GM23248 (cell line): ENCODE measurements at regions not wholly inside any gene's neighbourhood (a gene's known extent, or its start where the extent isn't known, plus 50 kb on each side); places are given as distances from the start of the nearest gene placed in this dataset.

ENCODE experiments used
- DNase-seq: peaks from one replicate; pipeline ENCODE4 v3.0.0-alpha.2; 2015
- H2AFZ ChIP-seq: fragments of 200-600 bp; sonication (generic); 2 replicates; pipeline ENCODE4 v1.6.1; 2016; ENCODE audit warnings: antibody characterized with exemption
- H3F3A ChIP-seq: fragments of 200-600 bp; sonication (generic); 2 replicates; pipeline ENCODE4 v1.6.1; 2016; ENCODE audit warnings: mild to moderate bottlenecking, antibody characterized with exemption, mixed run types; ENCODE audit not compliant: insufficient read depth
- H3K27ac ChIP-seq: fragments of 200-600 bp; sonication (generic); 2 replicates; pipeline ENCODE4 v1.5.1; 2016; ENCODE audit warnings: mild to moderate bottlenecking
- H3K27me3 ChIP-seq: fragments of 200-600 bp; sonication (generic); replicated peaks from 2 replicates; pipeline ENCODE4 v1.6.1; 2016; ENCODE audit warnings: mild to moderate bottlenecking; ENCODE audit not compliant: insufficient read depth
- H3K36me3 ChIP-seq: fragments of 200-600 bp; sonication (generic); 2 replicates; pipeline ENCODE4 v1.6.1; 2016; ENCODE audit warnings: low read depth, mild to moderate bottlenecking
- H3K4me1 ChIP-seq: fragments of 200-600 bp; sonication (generic); 2 replicates; pipeline ENCODE4 v1.6.1; 2016; ENCODE audit warnings: mild to moderate bottlenecking; ENCODE audit not compliant: insufficient read depth
- H3K4me2 ChIP-seq: fragments of 200-600 bp; sonication (generic); one replicate; pipeline ENCODE4 v1.6.1; 2016; ENCODE audit warnings: mild to moderate bottlenecking; ENCODE audit not compliant: unreplicated experiment
- H3K4me3 ChIP-seq: fragments of 200-600 bp; sonication (generic); 2 replicates; pipeline ENCODE4 v1.5.1; 2016; ENCODE audit warnings: mild to moderate bottlenecking
- H3K79me2 ChIP-seq: fragments of 200-600 bp; sonication (generic); 2 replicates; pipeline ENCODE4 v1.6.1; 2016; ENCODE audit warnings: mild to moderate bottlenecking; ENCODE audit not compliant: insufficient read depth
- H3K9ac ChIP-seq: fragments of 200-600 bp; sonication (generic); 2 replicates; pipeline ENCODE4 v1.6.1; 2016; ENCODE audit warnings: mild to moderate bottlenecking
- H3K9me2 ChIP-seq: fragments of 200-600 bp; sonication (generic); 2 replicates; pipeline ENCODE4 v1.6.1; 2016; ENCODE audit warnings: mixed run types, mild to moderate bottlenecking, moderate library complexity; ENCODE audit not compliant: insufficient read depth
- H3K9me3 ChIP-seq: fragments of 200-600 bp; sonication (generic); one replicate; pipeline ENCODE4 v1.6.1; 2017; ENCODE audit warnings: low read depth
- H4K20me1 ChIP-seq: fragments of 200-600 bp; sonication (generic); 2 replicates; pipeline ENCODE4 v1.6.0; 2016; ENCODE audit not compliant: insufficient read depth
- EZH2 ChIP-seq: fragments of 200-600 bp; sonication (generic); IDR thresholded peaks from 2 replicates; pipeline ENCODE4 v1.6.1; 2018; ENCODE audit warnings: antibody characterized with exemption, mild to moderate bottlenecking; ENCODE audit not compliant: insufficient read depth, poor library complexity, severe bottlenecking
- EZH2phosphoT487 ChIP-seq: fragments of 200-600 bp; sonication (generic); IDR thresholded peaks from 2 replicates; pipeline ENCODE4 v1.6.1; 2018; ENCODE audit warnings: antibody characterized with exemption, moderate library complexity, mild to moderate bottlenecking, low read depth; ENCODE audit not compliant: insufficient read depth
- WGBS, 2 experiments: methylation state at CpG; one replicate each; pipeline ENCODE4 v1.1.6; 2015 to 2017; ENCODE audit warnings: low lambda C conversion rate in 2 of 2, low coverage in 1 of 2; ENCODE audit errors: missing lambda C conversion rate in 2 of 2; 5-methylcytosine and 5-hydroxymethylcytosine counted together
- in situ Hi-C: fragments of 300-500 bp; cut with MboI; formaldehyde crosslinking; loops from 2 replicates; pipeline ENCODE4 v1.15.0; 2020

DNA sequence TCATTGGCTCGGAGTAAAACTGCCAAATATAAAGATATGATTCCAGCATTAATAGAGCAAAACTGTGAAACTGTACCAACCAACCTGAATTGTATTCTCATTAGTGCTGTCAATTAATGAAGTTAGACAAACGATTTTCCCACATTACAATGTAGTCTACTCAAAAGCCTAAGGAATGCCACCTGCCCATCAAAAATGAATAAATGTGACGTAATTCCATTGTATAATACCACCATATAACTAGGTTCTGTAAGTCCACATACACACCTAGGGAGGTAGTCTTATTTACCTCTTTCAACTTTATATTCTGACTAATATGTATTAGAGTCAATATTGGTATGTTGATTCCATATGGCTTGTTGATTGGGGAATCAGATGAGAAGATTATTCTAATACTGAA is 76.2 kb downstream of the FAM76B start:
- Histone ChIP-seq H3K9ac (no peak overlapping the region), H3K36me3 (no peaks in the 10 kb centered on the region), H2AFZ (no peak overlapping the region), H3K4me1 (peaks cover 20% of the 10 kb centered on the region), H3K27ac (no peak overlapping the region), H3K27me3 (no peaks in the 10 kb centered on the region), H3K9me2 (no peaks in the 10 kb centered on the region), H3K4me2 (no peak overlapping the region), H3K9me3 (no peaks in the 10 kb centered on the region), H3F3A (peaks cover 23% of the 10 kb centered on the region; the same call in 1 of the 2 replicates), H3K4me3 (no peak overlapping the region), H4K20me1 (no peaks in the 10 kb centered on the region), H3K79me2 (no peaks in the 10 kb centered on the region)
- 75 to 76% methylated on average over 3 of the region's 3 CpGs for WGBS, 2 experiments
- in situ Hi-C loops, result no loop called here
- no peak for TF ChIP-seq EZH2
- no peak for DNase-seq

DNA sequence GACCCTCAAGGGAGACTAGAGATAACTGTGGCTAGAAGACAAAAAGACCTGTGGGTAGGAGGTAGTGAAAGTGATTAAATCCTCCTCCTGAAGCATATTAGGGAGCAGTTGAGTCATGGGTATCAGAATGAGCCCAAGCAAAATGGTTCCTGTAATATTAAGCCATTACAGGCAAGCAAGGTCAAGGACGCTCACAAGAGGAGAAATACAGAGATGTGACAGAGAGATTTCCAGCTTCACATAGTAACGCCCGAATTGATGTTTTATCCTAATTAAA is 77.7 kb downstream of the FAM76B start:
- Histone ChIP-seq H3K36me3 (no peaks in the 10 kb centered on the region), H2AFZ (no peak overlapping the region), H3K9me2 (no peaks in the 10 kb centered on the region), H3K4me1 (peaks cover 20% of the 10 kb centered on the region), H3K27ac (no peak overlapping the region), H3K27me3 (no peaks in the 10 kb centered on the region), H3F3A (peaks cover 23% of the 10 kb centered on the region; the same call in 1 of the 2 replicates), H3K9me3 (no peaks in the 10 kb centered on the region), H3K4me2 (no peak overlapping the region), H3K79me2 (no peaks in the 10 kb centered on the region), H3K4me3 (no peak overlapping the region), H4K20me1 (no peaks in the 10 kb centered on the region), H3K9ac (no peak overlapping the region)
- TF ChIP-seq EZH2phosphoT487, result no peak
- TF ChIP-seq EZH2, result no peak
- in situ Hi-C loops, result no loop called here
- no peak for DNase-seq
- 85 to 91% methylated on average over 3 of the region's 3 CpGs for WGBS, 2 experiments

DNA sequence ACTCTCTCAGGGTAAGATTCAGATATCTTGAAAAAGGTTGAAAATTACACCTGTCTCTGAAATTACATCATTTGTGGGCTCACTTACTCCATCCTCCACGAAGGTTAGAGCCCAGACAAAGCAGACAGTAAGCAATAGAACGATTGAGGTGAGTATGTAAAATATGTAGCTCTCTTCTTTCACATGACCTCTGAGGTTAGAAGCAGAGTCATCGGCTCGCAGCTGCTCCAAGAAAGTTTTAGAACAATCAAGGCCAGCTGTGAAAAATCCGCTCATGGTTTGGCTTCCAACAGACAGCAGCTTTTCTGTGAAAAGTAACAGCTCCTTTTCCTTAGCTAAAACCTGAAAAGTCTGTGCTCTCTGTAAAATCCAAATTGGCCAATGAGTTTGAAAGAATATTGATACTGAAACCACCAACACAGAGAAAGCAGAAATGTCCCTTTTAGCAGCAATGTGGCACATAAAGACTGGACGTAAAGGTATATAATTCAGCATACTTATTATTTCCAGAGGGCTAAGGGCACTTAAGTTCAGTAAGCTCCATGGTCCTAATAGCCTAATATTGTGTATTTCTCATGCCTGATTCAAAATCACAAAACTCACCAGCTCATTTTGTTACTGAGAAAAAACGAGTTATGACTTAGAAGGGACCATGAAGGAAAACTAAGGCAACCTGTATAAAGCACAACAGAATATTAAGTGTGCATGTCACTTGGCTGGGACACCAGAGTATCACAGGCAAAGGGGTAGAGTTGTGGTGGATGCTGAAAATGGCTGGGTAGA is 78.2 kb downstream of the FAM76B start:
- no peak overlapping the region for H3K4me3 ChIP-seq
- in situ Hi-C loops, result no loop called here
- DNase-seq, result peak; percentile 72
- TF ChIP-seq EZH2, result no peak
- TF ChIP-seq EZH2phosphoT487, result no peak
- H4K20me1 ChIP-seq, result no peaks in the 10 kb centered on the region
- H3K4me1 ChIP-seq, result peaks cover 16% of the 10 kb centered on the region
- H3K36me3 ChIP-seq, result no peaks in the 10 kb centered on the region
- H3K4me2 ChIP-seq, result no peak overlapping the region
- H3K79me2 ChIP-seq, result no peaks in the 10 kb centered on the region
- no peak overlapping the region for H3K27ac ChIP-seq
- H2AFZ ChIP-seq, result no peak overlapping the region
- peaks cover 21% of the 10 kb centered on the region; the same call in 1 of the 2 replicates for H3F3A ChIP-seq
- no peak overlapping the region for H3K9ac ChIP-seq
- no peaks in the 10 kb centered on the region for H3K9me2 ChIP-seq
- no peaks in the 10 kb centered on the region for H3K9me3 ChIP-seq
- 24 to 25% methylated on average over 7 of the region's 7 CpGs for WGBS, 2 experiments
- H3K27me3 ChIP-seq, result no peaks in the 10 kb centered on the region

DNA sequence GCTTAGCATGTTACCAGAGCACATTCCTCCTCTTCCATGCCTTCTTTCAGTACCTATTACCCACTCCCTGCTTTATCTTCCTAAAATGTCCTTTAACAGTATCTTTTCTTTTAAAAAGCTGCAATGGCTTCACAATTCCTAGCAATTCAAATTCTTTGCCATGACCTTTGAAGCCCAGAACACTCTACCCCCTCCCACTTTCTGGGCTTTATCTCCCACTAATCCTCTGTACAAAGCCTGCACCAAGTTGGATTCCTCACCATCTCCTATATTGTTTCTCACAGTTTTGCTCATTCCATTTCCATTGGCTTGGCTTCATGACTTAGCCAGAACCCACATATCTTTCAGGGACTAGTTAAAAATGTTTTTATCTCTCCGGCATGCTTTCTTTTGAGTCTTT is 80.9 kb downstream of the FAM76B start:
- DNase-seq, result no peak
- peaks cover 8% of the 10 kb centered on the region for H3K4me1 ChIP-seq
- H3K79me2 ChIP-seq, result no peaks in the 10 kb centered on the region
- no peaks in the 10 kb centered on the region for H4K20me1 ChIP-seq
- no peak overlapping the region for H3K27ac ChIP-seq
- TF ChIP-seq EZH2phosphoT487 (no peak), EZH2 (no peak)
- no peak overlapping the region for H2AFZ ChIP-seq
- no peak overlapping the region for H3K9ac ChIP-seq
- no peaks in the 10 kb centered on the region for H3K9me3 ChIP-seq
- H3K27me3 ChIP-seq, result no peaks in the 10 kb centered on the region
- no peak overlapping the region for H3K4me3 ChIP-seq
- no peaks in the 10 kb centered on the region for H3K36me3 ChIP-seq
- WGBS, 2 experiments, result 95 to 100% methylated on average over 1 of the region's 1 CpG
- in situ Hi-C loops, result loop anchor here (5.0 kb wide), 1 partner anchor 556 kb away; no protein-coding TSS in a partner anchor
- 0 out of 2 replicates have a peak, but pooled peaks cover 6% of the 10 kb centered on the region for H3F3A ChIP-seq
- no peak overlapping the region for H3K4me2 ChIP-seq
- no peaks in the 10 kb centered on the region for H3K9me2 ChIP-seq

DNA sequence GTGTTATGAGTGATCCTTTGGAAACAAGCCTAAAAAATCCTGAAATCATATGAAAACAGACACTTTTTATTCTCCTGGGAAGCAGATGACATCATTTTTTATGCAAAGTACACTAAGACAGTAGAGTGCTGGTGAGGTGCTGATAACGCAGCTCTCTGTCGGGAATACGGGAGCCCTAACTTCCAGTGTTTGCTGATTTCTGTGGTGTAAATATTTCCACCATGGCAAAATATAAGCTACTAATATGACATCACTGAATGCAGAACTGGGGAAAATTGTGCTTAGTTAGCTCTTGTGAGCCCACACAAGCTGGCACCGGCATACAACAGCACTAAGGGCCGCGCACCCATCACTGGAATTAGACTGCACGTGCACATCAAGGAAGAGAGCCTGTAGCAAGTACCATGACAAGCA is 82.6 kb downstream of the FAM76B start:
- H3K4me1 ChIP-seq, result peaks cover 25% of the 10 kb centered on the region
- H3K4me2 ChIP-seq, result no peak overlapping the region
- H3K9me3 ChIP-seq, result no peaks in the 10 kb centered on the region
- 0 out of 2 replicates have a peak, but pooled peaks cover 6% of the 10 kb centered on the region for H3F3A ChIP-seq
- in situ Hi-C loops, result loop anchor here (5.0 kb wide), 1 partner anchor 555 kb away; no protein-coding TSS in a partner anchor
- no peak overlapping the region for H2AFZ ChIP-seq
- TF ChIP-seq EZH2phosphoT487 (no peak), EZH2 (no peak)
- no peaks in the 10 kb centered on the region for H3K36me3 ChIP-seq
- no peak overlapping the region for H3K4me3 ChIP-seq
- no peaks in the 10 kb centered on the region for H3K79me2 ChIP-seq
- no peaks in the 10 kb centered on the region for H3K27me3 ChIP-seq
- 79% methylated on average over 7 of the region's 7 CpGs for WGBS, 2 experiments
- DNase-seq, result no peak
- H3K27ac ChIP-seq, result no peak overlapping the region
- no peaks in the 10 kb centered on the region for H3K9me2 ChIP-seq
- no peaks in the 10 kb centered on the region for H4K20me1 ChIP-seq
- H3K9ac ChIP-seq, result no peak overlapping the region
